A549 (cell line): ENCODE measurements at regions not wholly inside any gene's neighbourhood (a gene's known extent, or its start where the extent isn't known, plus 50 kb on each side); places are given as distances from the start of the nearest gene placed in this dataset.

ENCODE experiments used
- ATAC-seq, 2 experiments: fragments of 200-7000 bp in 1 of 2; fragments of >200 bp in 1 of 2; cut with Nextera tagmentation in 1 of 2; cut with Tn5 transposase in 1 of 2; 3 replicates each; pipeline versions ENCODE4 v1.8.0 to v1.9.1; 2018 to 2020; ENCODE audit warnings: mild to moderate bottlenecking in 1 of 2, moderate library complexity in 1 of 2
- CTCF ChIA-PET: fragments of 300-600 bp; sonication (Branson Sonifier 250); formaldehyde crosslinking; extraction: SDS; loops from one replicate; lab custom pipeline; 2021; ENCODE audit warnings: antibody characterized with exemption, inconsistent platforms; lab: Yijun Ruan, JAX
- POLR2A ChIA-PET: fragments of 350-600 bp; formaldehyde crosslinking; extraction: SDS; loops from one replicate; lab custom pipeline; 2021; ENCODE audit warnings: antibody characterized with exemption, inconsistent platforms; lab: Yijun Ruan, JAX
- DNase-seq, 2 experiments: peaks; one replicate each; pipeline versions ENCODE4 v3.0.0 to v3.0.0-alpha.2; 2011 to 2016; ENCODE audit warnings: low read depth in 1 of 2, low spot score in 1 of 2
- FAIRE-seq: peaks from 2 replicates; lab custom pipeline; 2011; peaks lifted over from hg19 to GRCh38; lab: Jason Lieb, UNC
- H3K27ac ChIP-seq, 2 experiments: fragments of >200 bp; sonication (Bioruptor Twin); formaldehyde crosslinking; 3 replicates each; pipeline ENCODE4 v1.5.1; 2016 to 2017
- H3K4me1 ChIP-seq: fragments of >200 bp; sonication (Bioruptor Twin); formaldehyde crosslinking; 3 replicates; pipeline ENCODE4 v1.6.1; 2016
- H3K4me2 ChIP-seq: fragments of >200 bp; sonication (Bioruptor Twin); formaldehyde crosslinking; 3 replicates; pipeline ENCODE4 v1.6.1; 2016
- H3K4me3 ChIP-seq: fragments of >200 bp; sonication (Bioruptor Twin); formaldehyde crosslinking; 3 replicates; pipeline ENCODE4 v1.5.1; 2016
- H3K9me3 ChIP-seq: fragments of >200 bp; sonication (Bioruptor Twin); formaldehyde crosslinking; 3 replicates; pipeline ENCODE4 v1.6.1; 2016
- ATOH8 ChIP-seq: fragments of 250-450 bp; sonication (Bioruptor Pico); IDR thresholded peaks from 2 replicates; pipeline ENCODE4 v1.5.0; 2020; ENCODE audit warnings: low read depth, mild to moderate bottlenecking, moderate library complexity
- BHLHE40 ChIP-seq: IDR thresholded peaks from 2 replicates; pipeline ENCODE4 v1.6.1; 2012; ENCODE audit warnings: low read depth, low read length, inconsistent platforms
- CBX2 ChIP-seq: fragments of 200-600 bp; sonication (generic); IDR thresholded peaks from 2 replicates; pipeline ENCODE4 v1.6.1; 2016; ENCODE audit warnings: low read depth, mild to moderate bottlenecking, borderline replicate concordance
- CEBPB ChIP-seq, 2 experiments: fragments of >200 bp in 1 of 2; sonication (Bioruptor Twin) in 1 of 2; formaldehyde crosslinking in 1 of 2; IDR thresholded peaks; 2 replicates each; pipeline ENCODE4 v1.6.1; 2012 to 2016
- CHD2 ChIP-seq: fragments of 150-350 bp; IDR thresholded peaks from 2 replicates; pipeline ENCODE4 v1.6.1; 2014; ENCODE audit warnings: low read length; ENCODE audit not compliant: partially characterized antibody
- CHD4 ChIP-seq: fragments of 200-600 bp; sonication (generic); IDR thresholded peaks from 2 replicates; pipeline ENCODE4 v1.6.1; 2016; ENCODE audit warnings: antibody characterized with exemption, mild to moderate bottlenecking, borderline replicate concordance
- EHF ChIP-seq: fragments of 250-450 bp; sonication (Bioruptor Pico); IDR thresholded peaks from 2 replicates; pipeline ENCODE4 v1.5.0; 2020; ENCODE audit warnings: mild to moderate bottlenecking
- EP300 ChIP-seq, 2 experiments: fragments of >200 bp; sonication (Bioruptor Twin); formaldehyde crosslinking; IDR thresholded peaks; 2 replicates in 1 of 2; 3 replicates in 1 of 2; pipeline ENCODE4 v1.6.1; 2016 to 2017
- FOSB ChIP-seq: fragments of 250-450 bp; sonication (Bioruptor Pico); IDR thresholded peaks from 2 replicates; pipeline ENCODE4 v1.5.0; 2020; ENCODE audit warnings: mild to moderate bottlenecking, moderate library complexity
- FOSL2 ChIP-seq, 2 experiments: fragments of 450-650 bp in 1 of 2; fragments of >200 bp in 1 of 2; sonication (Bioruptor Twin) in 1 of 2; formaldehyde crosslinking; IDR thresholded peaks; 2 replicates each; pipeline versions ENCODE4 v1.5.0 to v1.6.1; 2016 to 2020; ENCODE audit warnings: mild to moderate bottlenecking in 1 of 2, moderate library complexity in 1 of 2
- HDAC2 ChIP-seq: fragments of 200-600 bp; sonication (generic); IDR thresholded peaks from 2 replicates; pipeline ENCODE4 v1.6.1; 2016
- HEYL ChIP-seq: fragments of 250-450 bp; sonication (Bioruptor Pico); IDR thresholded peaks from 2 replicates; pipeline ENCODE4 v1.8.0; 2021; ENCODE audit warnings: mild to moderate bottlenecking, moderate library complexity
- HOXB13 ChIP-seq: fragments of 250-450 bp; sonication (Bioruptor Pico); IDR thresholded peaks from 2 replicates; pipeline ENCODE4 v1.5.0; 2020; ENCODE audit warnings: low read depth, mild to moderate bottlenecking, moderate library complexity
- JUN ChIP-seq, 2 experiments: fragments of >200 bp; sonication (Bioruptor Twin); formaldehyde crosslinking; IDR thresholded peaks; 2 replicates in 1 of 2; 3 replicates in 1 of 2; pipeline ENCODE4 v1.6.1; 2016 to 2017
- JUNB ChIP-seq: fragments of >200 bp; sonication (Bioruptor Twin); formaldehyde crosslinking; IDR thresholded peaks from 2 replicates; pipeline ENCODE4 v1.6.1; 2016
- KDM5A ChIP-seq: fragments of 200-600 bp; sonication (generic); IDR thresholded peaks from 2 replicates; pipeline ENCODE4 v1.6.1; 2016; ENCODE audit warnings: antibody characterized with exemption, mild to moderate bottlenecking
- MAZ ChIP-seq: fragments of 150-350 bp; IDR thresholded peaks from 2 replicates; pipeline ENCODE4 v1.6.1; 2014; ENCODE audit warnings: antibody characterized with exemption, low read depth, low read length, borderline replicate concordance
- MYC ChIP-seq: IDR thresholded peaks from 2 replicates; pipeline ENCODE4 v1.6.1; 2012; ENCODE audit warnings: mild to moderate bottlenecking, inconsistent platforms, low read length, improper control_type of control experiment, borderline replicate concordance
- NFE2L2 ChIP-seq: fragments of 150-350 bp; conservative IDR thresholded peaks from 2 replicates; pipeline ENCODE4 v1.6.1; 2014; ENCODE audit warnings: low read length
- NR3C1 ChIP-seq: fragments of >200 bp; sonication (Bioruptor Twin); formaldehyde crosslinking; IDR thresholded peaks from 3 replicates; pipeline ENCODE4 v1.6.1; 2017
- POLR2A ChIP-seq: IDR thresholded peaks from 2 replicates; pipeline ENCODE4 v1.6.1; 2012; ENCODE audit warnings: mild to moderate bottlenecking, low read length
- POLR2AphosphoS2 ChIP-seq: conservative IDR thresholded peaks from 2 replicates; pipeline ENCODE4 v1.6.1; 2012; ENCODE audit warnings: low read length, improper control_type of control experiment, inconsistent platforms
- RAD21 ChIP-seq, 2 experiments: fragments of >200 bp in 1 of 2; sonication (Bioruptor Twin) in 1 of 2; formaldehyde crosslinking in 1 of 2; IDR thresholded peaks in 1 of 2; conservative IDR thresholded peaks in 1 of 2; 2 replicates in 1 of 2; 3 replicates in 1 of 2; pipeline ENCODE4 v1.6.1; 2012 to 2018; ENCODE audit warnings: inconsistent platforms in 1 of 2
- RCOR1 ChIP-seq: fragments of 150-350 bp; IDR thresholded peaks from 2 replicates; pipeline ENCODE4 v1.6.1; 2014; ENCODE audit warnings: antibody characterized with exemption, low read length, low read depth
- SREBF2 ChIP-seq: fragments of 450-650 bp; IDR thresholded peaks from 2 replicates; pipeline ENCODE4 v1.6.1; 2014; ENCODE audit warnings: mild to moderate bottlenecking, moderate library complexity
- TFCP2L1 ChIP-seq: fragments of 250-450 bp; sonication (Bioruptor Pico); IDR thresholded peaks from 2 replicates; pipeline ENCODE4 v1.5.0; 2021; ENCODE audit warnings: mild to moderate bottlenecking
- ZC3H11A ChIP-seq: fragments of 450-650 bp; IDR thresholded peaks from 2 replicates; pipeline ENCODE4 v1.6.1; 2014; ENCODE audit warnings: antibody characterized with exemption, mild to moderate bottlenecking
- ZFP36 ChIP-seq: fragments of 450-650 bp; IDR thresholded peaks from 2 replicates; pipeline ENCODE4 v1.6.1; 2014; ENCODE audit warnings: borderline replicate concordance; ENCODE audit not compliant: partially characterized antibody
- ZNF302 ChIP-seq: fragments of 250-450 bp; sonication (Bioruptor Pico); IDR thresholded peaks from 2 replicates; pipeline ENCODE4 v1.9.0; 2021; ENCODE audit warnings: inconsistent platforms, mild to moderate bottlenecking, moderate library complexity
- WGBS: methylation state at CpG from one replicate; pipeline ENCODE4 v1.1.6; 2017; ENCODE audit errors: missing lambda C conversion rate; 5-methylcytosine and 5-hydroxymethylcytosine counted together
- TF ChIP-seq, protein P1 (sequence below): IDR thresholded peaks from 2 replicates; pipeline ENCODE4 v1.6.1; 2012
- TF ChIP-seq, protein P2 (sequence below): IDR thresholded peaks from 2 replicates; pipeline ENCODE4 v1.6.1; 2012

- H3K27ac ChIP-seq = no peak overlapping the region
- no peak overlapping the region for H3K4me2 ChIP-seq
- ATAC-seq (no peak), FAIRE-seq (no peak), DNase-seq (no peak)
- POLR2A ChIA-PET = no interaction called here
- 17% methylated on average over 3 of the region's 3 CpGs for WGBS
- no peaks in the 10 kb centered on the region for H3K4me1 ChIP-seq
- TF ChIP-seq ZNF302 (CRISPR knock-in tag) (no peak), TFCP2L1 (CRISPR knock-in tag) (no peak), MYC (no peak), KDM5A (no peak), NR3C1 (no peak), CEBPB (IDR thresholded peaks at IDR 0.05) (no peak), RCOR1 (no peak), RAD21 (conservative IDR thresholded peaks at IDR 0.05 in 1 of 2, IDR thresholded peaks at IDR 0.05 in 1 of 2) (no peak), HOXB13 (no peak), POLR2AphosphoS2 (no peak)
- no peaks in the 10 kb centered on the region for H3K9me3 ChIP-seq
- CTCF ChIA-PET = interaction anchor here (0.6 to 2.6 kb wide), 2 partner anchors 9 to 33 kb away, joined by 3 to 11 read pairs; no protein-coding TSS in a partner anchor
- no peak overlapping the region for H3K4me3 ChIP-seq
Measured at GRCh38 chr14:49297102-49297501, 289.1 kb downstream of the RPS29 start.

DNA sequence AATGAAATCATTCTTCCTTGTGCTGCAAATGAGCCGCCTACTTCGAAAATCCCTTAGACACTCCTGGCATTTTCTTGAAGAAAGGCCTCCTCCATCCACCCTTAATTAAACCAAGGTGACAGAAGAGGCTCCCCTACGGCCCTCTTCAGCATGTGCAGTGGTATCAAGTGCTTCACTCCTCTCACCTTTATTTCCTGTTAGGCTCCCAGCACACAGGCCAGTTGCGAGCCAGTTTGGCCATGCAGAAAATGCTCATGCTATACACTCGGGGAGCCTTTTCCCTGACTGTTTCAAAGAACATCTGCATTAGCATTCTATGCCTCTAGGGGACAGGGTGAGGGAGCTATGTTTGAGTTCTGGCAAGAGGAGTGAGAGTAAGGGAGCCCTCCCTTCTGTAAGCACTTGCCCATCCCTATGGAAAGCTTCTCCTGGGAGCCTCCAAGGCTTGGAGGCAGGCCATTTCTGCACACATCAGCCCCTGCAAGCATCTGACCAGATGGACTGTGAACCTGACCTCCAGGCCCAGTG, 291.5 kb downstream of the RPS29 start:
- WGBS = 8% methylated on average over 5 of the region's 5 CpGs
- Histone ChIP-seq H3K27ac (no peak overlapping the region), H3K4me2 (no peak overlapping the region), H3K4me3 (no peak overlapping the region), H3K9me3 (no peaks in the 10 kb centered on the region), H3K4me1 (no peaks in the 10 kb centered on the region)
- ATAC-seq = peak; percentile 30 to 34; a peak in 2 of 6 replicates
- FAIRE-seq = no peak
- no peak for DNase-seq
- TF ChIP-seq HEYL (CRISPR knock-in tag) (no peak), TFCP2L1 (CRISPR knock-in tag) (no peak), POLR2AphosphoS2 (no peak), CHD2 (no peak), JUNB (no peak), HDAC2 (no peak), ATOH8 (CRISPR knock-in tag) (no peak), ZFP36 (no peak), RAD21 (conservative IDR thresholded peaks at IDR 0.05 in 1 of 2, IDR thresholded peaks at IDR 0.05 in 1 of 2) (no peak), CHD4 (no peak), FOSL2 (IDR thresholded peaks at IDR 0.05) (no peak), FOSL2 (CRISPR knock-in tag; IDR thresholded peaks at IDR 0.05) (no peak), CBX2 (no peak), EHF (CRISPR knock-in tag) (no peak), SREBF2 (no peak)
- TF ChIP-seq, protein P1, sequence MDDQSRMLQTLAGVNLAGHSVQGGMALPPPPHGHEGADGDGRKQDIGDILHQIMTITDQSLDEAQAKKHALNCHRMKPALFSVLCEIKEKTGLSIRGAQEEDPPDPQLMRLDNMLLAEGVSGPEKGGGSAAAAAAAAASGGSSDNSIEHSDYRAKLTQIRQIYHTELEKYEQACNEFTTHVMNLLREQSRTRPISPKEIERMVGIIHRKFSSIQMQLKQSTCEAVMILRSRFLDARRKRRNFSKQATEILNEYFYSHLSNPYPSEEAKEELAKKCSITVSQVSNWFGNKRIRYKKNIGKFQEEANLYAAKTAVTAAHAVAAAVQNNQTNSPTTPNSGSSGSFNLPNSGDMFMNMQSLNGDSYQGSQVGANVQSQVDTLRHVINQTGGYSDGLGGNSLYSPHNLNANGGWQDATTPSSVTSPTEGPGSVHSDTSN = no peak
- TF ChIP-seq, protein P2, sequence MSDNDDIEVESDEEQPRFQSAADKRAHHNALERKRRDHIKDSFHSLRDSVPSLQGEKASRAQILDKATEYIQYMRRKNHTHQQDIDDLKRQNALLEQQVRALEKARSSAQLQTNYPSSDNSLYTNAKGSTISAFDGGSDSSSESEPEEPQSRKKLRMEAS = no peak
- POLR2A ChIA-PET = no interaction called here
- CTCF ChIA-PET = no interaction called here

DNA sequence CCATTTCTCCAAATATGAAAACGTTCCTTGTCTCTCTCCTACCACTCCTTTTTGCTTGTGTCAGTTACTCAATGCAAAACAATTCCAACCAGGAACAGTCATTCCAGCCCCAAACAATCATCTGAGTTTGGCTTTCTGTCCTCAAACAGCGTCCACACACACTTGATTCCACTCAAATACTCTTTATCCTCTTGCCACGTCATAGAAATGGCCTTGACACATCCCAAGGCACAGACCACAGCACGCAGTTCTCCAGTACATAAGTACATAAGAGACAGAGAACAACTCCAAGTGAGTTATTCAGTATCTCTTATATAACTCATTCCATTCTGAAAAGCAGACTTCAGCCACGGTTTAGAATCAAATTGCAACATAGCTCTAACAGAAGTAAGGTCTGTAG, 299.2 kb downstream of the RPS29 start:
- ChIA-PET CTCF (interaction anchor here (0.6 to 0.7 kb wide), 2 partner anchors 19 to 21 kb away, joined by 3 to 4 read pairs; no protein-coding TSS in a partner anchor), POLR2A (no interaction called here)
- 4% methylated on average over 5 of the region's 5 CpGs for WGBS
- no peak overlapping the region for H3K27ac ChIP-seq
- H3K9me3 ChIP-seq = no peaks in the 10 kb centered on the region
- H3K4me1 ChIP-seq = no peaks in the 10 kb centered on the region
- TF ChIP-seq POLR2A (no peak), NFE2L2 (no peak), MAZ (no peak), POLR2AphosphoS2 (no peak), NR3C1 (no peak), BHLHE40 (no peak), FOSB (CRISPR knock-in tag) (no peak), KDM5A (no peak), ZC3H11A (no peak), EP300 (IDR thresholded peaks at IDR 0.05) (no peak), JUN (IDR thresholded peaks at IDR 0.05) (no peak)
- H3K4me3 ChIP-seq = no peak overlapping the region
- DNase-seq = no peak
- no peak for FAIRE-seq
- ATAC-seq = no peak
- no peak overlapping the region for H3K4me2 ChIP-seq
